Uterus (tissue), 3 donors: ENCODE measurements at regions not wholly inside any gene's neighbourhood (a gene's known extent, or its start where the extent isn't known, plus 50 kb on each side); places are given as distances from the start of the nearest gene placed in this dataset.

Source experiments
- DNase-seq, 2 donors: peaks; one replicate each; pipeline ENCODE4 v3.0.0-alpha.2; 2019 to 2020
- H3K27ac ChIP-seq, 2 donors: fragments of 200-600 bp; sonication (generic); 1 replicate in 1 of 2; 2 replicates in 1 of 2; pipeline ENCODE4 v1.5.1; 2016 to 2018
- H3K27me3 ChIP-seq, 2 donors: fragments of 200-600 bp; sonication (generic); one replicate each; pipeline ENCODE4 v1.5.1; 2018 to 2019; ENCODE audit warnings: control low read depth in 1 of 2
- H3K36me3 ChIP-seq, 2 donors: fragments of 200-600 bp; sonication (generic); one replicate each; pipeline ENCODE4 v1.5.1; 2019; ENCODE audit warnings: control low read depth in 1 of 2
- H3K4me1 ChIP-seq, 2 donors: fragments of 200-600 bp; sonication (generic); one replicate each; pipeline ENCODE4 v1.5.1; 2018 to 2019; ENCODE audit warnings: control low read depth in 1 of 2
- H3K4me3 ChIP-seq, 2 donors: fragments of 200-600 bp; sonication (generic); 1 replicate in 1 of 2; 2 replicates in 1 of 2; pipeline ENCODE4 v1.5.1; 2018 to 2019; ENCODE audit warnings: mild to moderate bottlenecking in 1 of 2
- H3K9me3 ChIP-seq, 2 donors: fragments of 200-600 bp; sonication (generic); one replicate each; pipeline ENCODE4 v1.5.1; 2019; ENCODE audit warnings: control low read depth in 1 of 2
- CTCF ChIP-seq, 4 experiments: fragments of 200-600 bp in 2 of 4; fragments of 450-650 bp in 2 of 4; sonication (generic) in 2 of 4; IDR thresholded peaks; one replicate each; pipeline ENCODE4 v1.5.1; 2016 to 2019; ENCODE audit warnings: antibody characterized with exemption in 4 of 4, mild to moderate bottlenecking in 2 of 4, moderate library complexity in 1 of 4
- POLR2A ChIP-seq, 2 donors: fragments of 450-650 bp; IDR thresholded peaks; one replicate each; pipeline ENCODE4 v1.6.1; 2016; ENCODE audit warnings: antibody characterized with exemption in 2 of 2, mild to moderate bottlenecking in 1 of 2, moderate library complexity in 1 of 2
- intact Hi-C: fragments of 100-400 bp; cut with DNase I; formaldehyde crosslinking; loops from one replicate; pipeline ENCODE4 v1.15.1; 2023; ENCODE audit warnings: low total_unique reads
- donor health status: DM: yes; HTN: yes; CAD: no.

DNA sequence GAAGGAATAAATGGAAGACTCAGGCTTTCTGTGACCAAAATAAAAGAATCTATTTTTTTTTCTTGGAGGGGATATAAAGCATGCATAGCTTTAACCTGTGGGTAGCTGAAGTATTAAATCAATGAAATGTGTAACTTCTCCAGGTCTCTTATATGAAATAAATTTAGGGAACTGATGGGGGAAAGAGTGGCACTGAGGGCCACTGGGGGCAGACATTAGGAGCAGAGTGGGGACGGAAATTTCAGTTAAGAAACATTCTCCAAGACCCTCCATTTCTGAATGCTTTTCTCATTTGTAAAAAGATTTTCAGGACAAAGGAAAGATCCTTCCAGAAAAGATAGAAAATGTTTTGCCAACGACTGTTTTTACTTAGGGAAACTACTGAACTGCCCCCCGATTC is 131.0 kb downstream of the GPX5 start:
- Histone ChIP-seq H3K27ac (peak overlapping the region; percentile 7 to 45), H3K27me3 (no peaks in the 10 kb centered on the region), H3K36me3 (no peaks in the 10 kb centered on the region), H3K4me1 (no peaks in the 10 kb centered on the region), H3K9me3 (no peaks in the 10 kb centered on the region), H3K4me3 (no peak overlapping the region)
- no peak for TF ChIP-seq POLR2A (IDR thresholded peaks at IDR 0.05)
- TF ChIP-seq CTCF (IDR thresholded peaks at IDR 0.05): no peak
- intact Hi-C loops: no loop called here
- DNase-seq: no peak

GRCh38 chr6:28657381-28657768 is 131.7 kb downstream of the GPX5 start:
- intact Hi-C loops: no loop called here
- Histone ChIP-seq H3K27me3 (no peaks in the 10 kb centered on the region), H3K4me3 (peak overlapping the region; percentile 42 to 43)

GRCh38 chr6:28657769-28658465 is 132.2 kb downstream of the GPX5 start:
- Histone ChIP-seq H3K4me3 (peak overlapping the region; percentile 42 to 43), H3K27me3 (no peaks in the 10 kb centered on the region), H3K36me3 (no peaks in the 10 kb centered on the region), H3K27ac (peak overlapping the region; percentile 7 to 65), H3K9me3 (no peaks in the 10 kb centered on the region), H3K4me1 (no peaks in the 10 kb centered on the region)
- DNase-seq: peak; percentile 62 to 66
- intact Hi-C loops: no loop called here
- no peak for TF ChIP-seq CTCF (IDR thresholded peaks at IDR 0.05)
- no peak for TF ChIP-seq POLR2A (IDR thresholded peaks at IDR 0.05)

More at GRCh38 chr6:28657381-28657768, 131.7 kb downstream of the GPX5 start:
- Histone ChIP-seq H3K9me3 (no peaks in the 10 kb centered on the region), H3K27ac (peak overlapping the region; percentile 7 to 45), H3K4me1 (no peaks in the 10 kb centered on the region), H3K36me3 (no peaks in the 10 kb centered on the region)
- TF ChIP-seq CTCF (IDR thresholded peaks at IDR 0.05): no peak
- TF ChIP-seq POLR2A (IDR thresholded peaks at IDR 0.05): no peak
- no peak for DNase-seq

GRCh38 chr6:28658475-28659249 is 133.0 kb downstream of the GPX5 start:
- Histone ChIP-seq H3K27me3 (no peaks in the 10 kb centered on the region), H3K4me3 (peak overlapping the region; percentile 42 to 43), H3K4me1 (no peaks in the 10 kb centered on the region), H3K36me3 (no peaks in the 10 kb centered on the region), H3K27ac (peak overlapping the region; percentile 7 to 65), H3K9me3 (no peaks in the 10 kb centered on the region)
- intact Hi-C loops: no loop called here
- no peak for TF ChIP-seq POLR2A (IDR thresholded peaks at IDR 0.05)
- TF ChIP-seq CTCF (IDR thresholded peaks at IDR 0.05): no peak
- no peak for DNase-seq

- no peaks in the 10 kb centered on the region for H3K9me3 ChIP-seq
- H3K36me3 ChIP-seq: no peaks in the 10 kb centered on the region
- intact Hi-C loops: no loop called here
- H3K27me3 ChIP-seq: no peaks in the 10 kb centered on the region
- H3K27ac ChIP-seq: no peak overlapping the region
- no peak for DNase-seq
- H3K4me1 ChIP-seq: no peaks in the 10 kb centered on the region
- TF ChIP-seq CTCF (IDR thresholded peaks at IDR 0.05) (no peak), POLR2A (IDR thresholded peaks at IDR 0.05) (no peak)
- peak overlapping the region; percentile 42 to 43 for H3K4me3 ChIP-seq
Measured at GRCh38 chr6:28659250-28659566, 133.5 kb downstream of the GPX5 start.
